ENCODE measurements at regions not wholly inside any gene's neighbourhood (a gene's known extent, or its start where the extent isn't known, plus 50 kb on each side); places are given as distances from the start of the nearest gene placed in this dataset.

- no peaks in the 10 kb centered on the region for H3K4me1 ChIP-seq (ENCODE audit: control insufficient read depth, insufficient read depth, low read length)
- no peaks in the 10 kb centered on the region for H3K27me3 ChIP-seq (ENCODE audit: control insufficient read depth in 1 of 2, insufficient read depth in 2 of 2, low read length in 2 of 2)
- no peak overlapping the region for H3K9ac ChIP-seq (ENCODE audit: low read length in 2 of 2)
- no peaks in the 10 kb centered on the region for H3K9me3 ChIP-seq (ENCODE audit: control insufficient read depth in 2 of 2, low read length in 2 of 2)
- H3K36me3 ChIP-seq (ENCODE audit: control insufficient read depth in 2 of 2, insufficient read depth in 2 of 2, low read length in 2 of 2) = no peaks in the 10 kb centered on the region
- no peak overlapping the region for H3K4me3 ChIP-seq (ENCODE audit: low read length in 2 of 2)
- no peak overlapping the region for H3K27ac ChIP-seq (ENCODE audit: low read length)
Observed at GRCh38 chr2:57962861-57963260, 83.7 kb upstream of the VRK2 start.

- no peaks in the 10 kb centered on the region for H3K4me1 ChIP-seq (ENCODE audit: control insufficient read depth, insufficient read depth, low read length)
- no peaks in the 10 kb centered on the region for H3K27me3 ChIP-seq (ENCODE audit: control insufficient read depth in 1 of 2, insufficient read depth in 2 of 2, low read length in 2 of 2)
- no peak overlapping the region for H3K9ac ChIP-seq (ENCODE audit: low read length in 2 of 2)
- no peak overlapping the region for H3K27ac ChIP-seq (ENCODE audit: low read length)
- H3K9me3 ChIP-seq (ENCODE audit: control insufficient read depth in 2 of 2, low read length in 2 of 2) = no peaks in the 10 kb centered on the region
- H3K4me3 ChIP-seq (ENCODE audit: low read length in 2 of 2) = no peak overlapping the region
- H3K36me3 ChIP-seq (ENCODE audit: control insufficient read depth in 2 of 2, insufficient read depth in 2 of 2, low read length in 2 of 2) = no peaks in the 10 kb centered on the region
Observed at GRCh38 chr2:57965219-57965618, 81.4 kb upstream of the VRK2 start.

GRCh38 chr2:57965961-57966360 is 80.6 kb upstream of the VRK2 start:
- no peaks in the 10 kb centered on the region for H3K4me1 ChIP-seq (ENCODE audit: control insufficient read depth, insufficient read depth, low read length)
- no peaks in the 10 kb centered on the region for H3K36me3 ChIP-seq (ENCODE audit: control insufficient read depth in 2 of 2, insufficient read depth in 2 of 2, low read length in 2 of 2)
- H3K27me3 ChIP-seq (ENCODE audit: control insufficient read depth in 1 of 2, insufficient read depth in 2 of 2, low read length in 2 of 2) = no peaks in the 10 kb centered on the region
- H3K9ac ChIP-seq (ENCODE audit: low read length in 2 of 2) = no peak overlapping the region
- H3K4me3 ChIP-seq (ENCODE audit: low read length in 2 of 2) = no peak overlapping the region
- H3K9me3 ChIP-seq (ENCODE audit: control insufficient read depth in 2 of 2, low read length in 2 of 2) = no peaks in the 10 kb centered on the region
- H3K27ac ChIP-seq (ENCODE audit: low read length) = no peak overlapping the region

GRCh38 chr2:57973621-57974186 is 72.9 kb upstream of the VRK2 start:
- no peaks in the 10 kb centered on the region for H3K36me3 ChIP-seq (ENCODE audit: control insufficient read depth in 2 of 2, insufficient read depth in 2 of 2, low read length in 2 of 2)
- no peak overlapping the region for H3K9ac ChIP-seq (ENCODE audit: low read length in 2 of 2)
- no peaks in the 10 kb centered on the region for H3K27me3 ChIP-seq (ENCODE audit: control insufficient read depth in 1 of 2, insufficient read depth in 2 of 2, low read length in 2 of 2)
- H3K9me3 ChIP-seq (ENCODE audit: control insufficient read depth in 2 of 2, low read length in 2 of 2) = no peaks in the 10 kb centered on the region
- no peak overlapping the region for H3K27ac ChIP-seq (ENCODE audit: low read length)
- no peaks in the 10 kb centered on the region for H3K4me1 ChIP-seq (ENCODE audit: control insufficient read depth, insufficient read depth, low read length)
- no peak overlapping the region for H3K4me3 ChIP-seq (ENCODE audit: low read length in 2 of 2)

- H3K36me3 ChIP-seq (ENCODE audit: control insufficient read depth in 2 of 2, insufficient read depth in 2 of 2, low read length in 2 of 2) = no peaks in the 10 kb centered on the region
- no peaks in the 10 kb centered on the region for H3K27me3 ChIP-seq (ENCODE audit: control insufficient read depth in 1 of 2, insufficient read depth in 2 of 2, low read length in 2 of 2)
Observed at GRCh38 chr2:57979158-57979557, 67.4 kb upstream of the VRK2 start.

GRCh38 chr2:57981083-57981768 is 65.4 kb upstream of the VRK2 start:
- Histone ChIP-seq H3K4me1 (ENCODE audit: control insufficient read depth, insufficient read depth, low read length) (no peaks in the 10 kb centered on the region), H3K27me3 (ENCODE audit: control insufficient read depth in 1 of 2, insufficient read depth in 2 of 2, low read length in 2 of 2) (no peaks in the 10 kb centered on the region), H3K9me3 (ENCODE audit: control insufficient read depth in 2 of 2, low read length in 2 of 2) (no peaks in the 10 kb centered on the region), H3K36me3 (ENCODE audit: control insufficient read depth in 2 of 2, insufficient read depth in 2 of 2, low read length in 2 of 2) (no peaks in the 10 kb centered on the region), H3K9ac (ENCODE audit: low read length in 2 of 2) (no peak overlapping the region), H3K27ac (ENCODE audit: low read length) (no peak overlapping the region), H3K4me3 (ENCODE audit: low read length in 2 of 2) (no peak overlapping the region)

More at GRCh38 chr2:57979158-57979557, 67.4 kb upstream of the VRK2 start:
- no peak overlapping the region for H3K9ac ChIP-seq (ENCODE audit: low read length in 2 of 2)
- no peaks in the 10 kb centered on the region for H3K4me1 ChIP-seq (ENCODE audit: control insufficient read depth, insufficient read depth, low read length)
- H3K27ac ChIP-seq (ENCODE audit: low read length) = no peak overlapping the region
- H3K9me3 ChIP-seq (ENCODE audit: control insufficient read depth in 2 of 2, low read length in 2 of 2) = no peaks in the 10 kb centered on the region
- H3K4me3 ChIP-seq (ENCODE audit: low read length in 2 of 2) = no peak overlapping the region

GRCh38 chr2:57987835-57988573 is 58.6 kb upstream of the VRK2 start:
- H3K9ac ChIP-seq (ENCODE audit: low read length in 2 of 2) = no peak overlapping the region
- H3K27me3 ChIP-seq (ENCODE audit: control insufficient read depth in 1 of 2, insufficient read depth in 2 of 2, low read length in 2 of 2) = no peaks in the 10 kb centered on the region
- H3K9me3 ChIP-seq (ENCODE audit: control insufficient read depth in 2 of 2, low read length in 2 of 2) = no peaks in the 10 kb centered on the region
- no peaks in the 10 kb centered on the region for H3K36me3 ChIP-seq (ENCODE audit: control insufficient read depth in 2 of 2, insufficient read depth in 2 of 2, low read length in 2 of 2)
- H3K4me3 ChIP-seq (ENCODE audit: low read length in 2 of 2) = no peak overlapping the region
- H3K27ac ChIP-seq (ENCODE audit: low read length) = no peak overlapping the region
- H3K4me1 ChIP-seq (ENCODE audit: control insufficient read depth, insufficient read depth, low read length) = no peaks in the 10 kb centered on the region

GRCh38 chr2:57990118-57990725 is 56.4 kb upstream of the VRK2 start:
- H3K36me3 ChIP-seq (ENCODE audit: control insufficient read depth in 2 of 2, insufficient read depth in 2 of 2, low read length in 2 of 2) = no peaks in the 10 kb centered on the region
- no peaks in the 10 kb centered on the region for H3K4me1 ChIP-seq (ENCODE audit: control insufficient read depth, insufficient read depth, low read length)
- no peak overlapping the region for H3K27ac ChIP-seq (ENCODE audit: low read length)
- no peak overlapping the region for H3K4me3 ChIP-seq (ENCODE audit: low read length in 2 of 2)
- no peaks in the 10 kb centered on the region for H3K27me3 ChIP-seq (ENCODE audit: control insufficient read depth in 1 of 2, insufficient read depth in 2 of 2, low read length in 2 of 2)
- no peak overlapping the region for H3K9ac ChIP-seq (ENCODE audit: low read length in 2 of 2)
- H3K9me3 ChIP-seq (ENCODE audit: control insufficient read depth in 2 of 2, low read length in 2 of 2) = no peaks in the 10 kb centered on the region

Data from stomach smooth muscle (tissue), 2 donors.